ENCODE measurements at regions not wholly inside any gene's neighbourhood (a gene's known extent, or its start where the extent isn't known, plus 50 kb on each side); places are given as distances from the start of the nearest gene placed in this dataset.

DNA sequence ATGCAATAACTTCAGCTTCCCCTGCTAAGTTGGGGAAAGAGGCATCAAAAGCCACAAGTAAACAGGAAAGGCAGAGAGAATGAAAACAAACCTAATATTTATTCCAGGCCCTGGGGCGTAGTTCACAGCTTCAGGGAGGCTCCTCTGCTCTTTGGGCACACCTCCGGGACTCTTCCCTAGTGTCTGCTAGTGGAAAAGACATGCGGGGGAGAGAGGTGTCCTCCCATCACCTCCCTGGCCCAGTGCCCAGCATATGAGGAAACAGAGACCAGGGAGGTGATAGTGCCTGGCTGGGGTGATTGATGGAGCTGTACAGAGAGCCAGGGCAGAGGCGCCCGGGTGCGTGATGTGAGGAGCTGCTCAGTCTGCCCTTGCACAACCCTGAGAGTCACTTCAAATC, 71.0 kb downstream of the RASL11A start:
- Histone ChIP-seq H3K79me2 (ENCODE audit: control insufficient read depth, insufficient read depth, low read length) (no peaks in the 10 kb centered on the region), H3K4me2 (ENCODE audit: control insufficient read depth, insufficient read depth) (no peak overlapping the region), H3K27me3 (replicated peaks in 1 of 2; ENCODE audit: control insufficient read depth in 2 of 2, insufficient read depth in 2 of 2, low read length in 1 of 2) (peaks cover 0 to 6% of the 10 kb centered on the region in 2 experiments; a peak in 2 of 4 replicates), H3K36me3 (ENCODE audit: control insufficient read depth in 2 of 2, insufficient read depth in 2 of 2, low read length in 1 of 2) (no peaks in the 10 kb centered on the region), H3K9ac (ENCODE audit: control insufficient read depth, insufficient read depth, low read length) (no peak overlapping the region), H3K9me3 (replicated peaks; ENCODE audit: control insufficient read depth, insufficient read depth, low read length) (no peaks in the 10 kb centered on the region), H3K4me3 (no peak overlapping the region), H4K20me1 (ENCODE audit: control insufficient read depth, insufficient read depth) (no peaks in the 10 kb centered on the region), H2AFZ (ENCODE audit: control insufficient read depth, low read depth, low read length) (no peak overlapping the region), H3K27ac (ENCODE audit: control insufficient read depth, insufficient read depth) (no peak overlapping the region), H3K4me1 (ENCODE audit: control insufficient read depth, insufficient read depth, low read length) (no peaks in the 10 kb centered on the region)
- ATAC-seq = no peak
- intact Hi-C loops (cut with micrococcal nuclease; ENCODE audit: unreplicated experiment) = no loop called here
- POLR2A ChIA-PET = no interaction called here
- WGBS (ENCODE audit: insufficient coverage, insufficient replicate concordance, low lambda C conversion rate, missing lambda C conversion rate) = 25% methylated on average over 6 of the region's 6 CpGs
- BruUV-seq (replicated peaks) = no TSS peak
- DNase-seq (ENCODE audit: low read depth, low spot score) = no peak
- RAD21 ChIA-PET (ENCODE audit: unreplicated experiment) = no interaction called here
- in situ Hi-C loops (cut with MboI) = no loop called here
- CTCF ChIA-PET = interaction anchor here (0.7 to 3.1 kb wide), 5 partner anchors 7 to 395 kb away, joined by 3 to 17 read pairs (median 3); no protein-coding TSS in a partner anchor
- no peak for FAIRE-seq
- SMC1A ChIA-PET (ENCODE audit: uncharacterized antibody, unreplicated experiment) = interaction anchor here (1.6 to 2.9 kb wide), 2 partner anchors 11 to 356 kb away, joined by 6 to 12 read pairs; no protein-coding TSS in a partner anchor
- TF ChIP-seq, protein P1, sequence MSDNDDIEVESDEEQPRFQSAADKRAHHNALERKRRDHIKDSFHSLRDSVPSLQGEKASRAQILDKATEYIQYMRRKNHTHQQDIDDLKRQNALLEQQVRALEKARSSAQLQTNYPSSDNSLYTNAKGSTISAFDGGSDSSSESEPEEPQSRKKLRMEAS (IDR thresholded peaks at IDR 0.05; ENCODE audit: low read depth, low read length) = no peak
- TF ChIP-seq, protein P2, sequence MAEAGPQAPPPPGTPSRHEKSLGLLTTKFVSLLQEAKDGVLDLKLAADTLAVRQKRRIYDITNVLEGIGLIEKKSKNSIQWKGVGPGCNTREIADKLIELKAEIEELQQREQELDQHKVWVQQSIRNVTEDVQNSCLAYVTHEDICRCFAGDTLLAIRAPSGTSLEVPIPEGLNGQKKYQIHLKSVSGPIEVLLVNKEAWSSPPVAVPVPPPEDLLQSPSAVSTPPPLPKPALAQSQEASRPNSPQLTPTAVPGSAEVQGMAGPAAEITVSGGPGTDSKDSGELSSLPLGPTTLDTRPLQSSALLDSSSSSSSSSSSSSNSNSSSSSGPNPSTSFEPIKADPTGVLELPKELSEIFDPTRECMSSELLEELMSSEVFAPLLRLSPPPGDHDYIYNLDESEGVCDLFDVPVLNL (IDR thresholded peaks at IDR 0.05; ENCODE audit: low read depth, low read length) = no peak
- TF ChIP-seq MYC (IDR thresholded peaks at IDR 0.05; ENCODE audit: insufficient read depth, insufficient read length, insufficient replicate concordance, low read length, severe bottlenecking) = no peak
- no peak for TF ChIP-seq ZNF217 (IDR thresholded peaks at IDR 0.05)
- TF ChIP-seq, protein P3, sequence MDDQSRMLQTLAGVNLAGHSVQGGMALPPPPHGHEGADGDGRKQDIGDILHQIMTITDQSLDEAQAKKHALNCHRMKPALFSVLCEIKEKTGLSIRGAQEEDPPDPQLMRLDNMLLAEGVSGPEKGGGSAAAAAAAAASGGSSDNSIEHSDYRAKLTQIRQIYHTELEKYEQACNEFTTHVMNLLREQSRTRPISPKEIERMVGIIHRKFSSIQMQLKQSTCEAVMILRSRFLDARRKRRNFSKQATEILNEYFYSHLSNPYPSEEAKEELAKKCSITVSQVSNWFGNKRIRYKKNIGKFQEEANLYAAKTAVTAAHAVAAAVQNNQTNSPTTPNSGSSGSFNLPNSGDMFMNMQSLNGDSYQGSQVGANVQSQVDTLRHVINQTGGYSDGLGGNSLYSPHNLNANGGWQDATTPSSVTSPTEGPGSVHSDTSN (IDR thresholded peaks at IDR 0.05; ENCODE audit: insufficient replicate concordance, low read depth, low read length) = no peak
- TF ChIP-seq BACH1 (IDR thresholded peaks at IDR 0.05; ENCODE audit: borderline replicate concordance) = no peak
- TF ChIP-seq HDAC6 (IDR thresholded peaks at IDR 0.05; ENCODE audit: unreplicated experiment) = no peak
- TF ChIP-seq MXI1 (IDR thresholded peaks at IDR 0.05; ENCODE audit: low read depth, low read length) = no peak
- no peak for TF ChIP-seq HDAC2 (IDR thresholded peaks at IDR 0.05)
- no peak for TF ChIP-seq RELA (IDR thresholded peaks at IDR 0.05; ENCODE audit: borderline replicate concordance, partially characterized antibody)
- no peak for TF ChIP-seq BRCA1 (IDR thresholded peaks at IDR 0.05; ENCODE audit: low read depth, low read length)
- TF ChIP-seq SREBF2 (IDR thresholded peaks at IDR 0.05; ENCODE audit: low read length) = no peak
- no peak for TF ChIP-seq NR2C1 (IDR thresholded peaks at IDR 0.05)
- no peak for TF ChIP-seq SIN3A (IDR thresholded peaks at IDR 0.05; ENCODE audit: low read depth, low read length)
- TF ChIP-seq, protein P4, sequence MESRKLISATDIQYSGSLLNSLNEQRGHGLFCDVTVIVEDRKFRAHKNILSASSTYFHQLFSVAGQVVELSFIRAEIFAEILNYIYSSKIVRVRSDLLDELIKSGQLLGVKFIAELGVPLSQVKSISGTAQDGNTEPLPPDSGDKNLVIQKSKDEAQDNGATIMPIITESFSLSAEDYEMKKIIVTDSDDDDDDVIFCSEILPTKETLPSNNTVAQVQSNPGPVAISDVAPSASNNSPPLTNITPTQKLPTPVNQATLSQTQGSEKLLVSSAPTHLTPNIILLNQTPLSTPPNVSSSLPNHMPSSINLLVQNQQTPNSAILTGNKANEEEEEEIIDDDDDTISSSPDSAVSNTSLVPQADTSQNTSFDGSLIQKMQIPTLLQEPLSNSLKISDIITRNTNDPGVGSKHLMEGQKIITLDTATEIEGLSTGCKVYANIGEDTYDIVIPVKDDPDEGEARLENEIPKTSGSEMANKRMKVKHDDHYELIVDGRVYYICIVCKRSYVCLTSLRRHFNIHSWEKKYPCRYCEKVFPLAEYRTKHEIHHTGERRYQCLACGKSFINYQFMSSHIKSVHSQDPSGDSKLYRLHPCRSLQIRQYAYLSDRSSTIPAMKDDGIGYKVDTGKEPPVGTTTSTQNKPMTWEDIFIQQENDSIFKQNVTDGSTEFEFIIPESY (IDR thresholded peaks at IDR 0.05) = no peak
- TF ChIP-seq BCL11A (IDR thresholded peaks at IDR 0.05; ENCODE audit: low read depth, low read length) = no peak
- no peak for TF ChIP-seq JUNB (IDR thresholded peaks at IDR 0.05)
- TF ChIP-seq, protein P5, sequence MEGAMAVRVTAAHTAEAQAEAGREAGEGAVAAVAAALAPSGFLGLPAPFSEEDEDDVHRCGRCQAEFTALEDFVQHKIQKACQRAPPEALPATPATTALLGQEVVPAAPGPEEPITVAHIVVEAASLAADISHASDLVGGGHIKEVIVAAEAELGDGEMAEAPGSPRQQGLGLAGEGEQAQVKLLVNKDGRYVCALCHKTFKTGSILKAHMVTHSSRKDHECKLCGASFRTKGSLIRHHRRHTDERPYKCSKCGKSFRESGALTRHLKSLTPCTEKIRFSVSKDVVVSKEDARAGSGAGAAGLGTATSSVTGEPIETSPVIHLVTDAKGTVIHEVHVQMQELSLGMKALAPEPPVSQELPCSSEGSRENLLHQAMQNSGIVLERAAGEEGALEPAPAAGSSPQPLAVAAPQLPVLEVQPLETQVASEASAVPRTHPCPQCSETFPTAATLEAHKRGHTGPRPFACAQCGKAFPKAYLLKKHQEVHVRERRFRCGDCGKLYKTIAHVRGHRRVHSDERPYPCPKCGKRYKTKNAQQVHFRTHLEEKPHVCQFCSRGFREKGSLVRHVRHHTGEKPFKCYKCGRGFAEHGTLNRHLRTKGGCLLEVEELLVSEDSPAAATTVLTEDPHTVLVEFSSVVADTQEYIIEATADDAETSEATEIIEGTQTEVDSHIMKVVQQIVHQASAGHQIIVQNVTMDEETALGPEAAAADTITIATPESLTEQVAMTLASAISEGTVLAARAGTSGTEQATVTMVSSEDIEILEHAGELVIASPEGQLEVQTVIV (IDR thresholded peaks at IDR 0.05; ENCODE audit: borderline replicate concordance, partially characterized antibody) = no peak
- no peak for TF ChIP-seq KAT2A (conservative IDR thresholded peaks at IDR 0.05; ENCODE audit: control insufficient read depth, low read depth, low read length)
